Endothelial cell of umbilical vein (primary cell): ENCODE measurements at regions not wholly inside any gene's neighbourhood (a gene's known extent, or its start where the extent isn't known, plus 50 kb on each side); places are given as distances from the start of the nearest gene placed in this dataset.
"Not testable (repeated sequence)": the region's sequence is repeated elsewhere in the genome, so short reads cannot be mapped to it uniquely, and the experiment has no call there.

ENCODE experiments used
- EZH2 ChIP-seq: IDR thresholded peaks from 2 replicates; pipeline ENCODE4 v1.6.1; 2012; ENCODE audit warnings: borderline replicate concordance, low read depth, mild to moderate bottlenecking, moderate library complexity, low read length, inconsistent platforms; ENCODE audit not compliant: severe bottlenecking
- GATA2 ChIP-seq: IDR thresholded peaks from 2 replicates; pipeline ENCODE4 v1.7.0; 2011; ENCODE audit warnings: low read depth, mild to moderate bottlenecking, moderate library complexity, mixed read lengths, low read length; ENCODE audit not compliant: insufficient read length, insufficient read depth
- JUN ChIP-seq: IDR thresholded peaks from 2 replicates; pipeline ENCODE4 v1.6.1; 2011; ENCODE audit warnings: borderline replicate concordance, low read depth; ENCODE audit not compliant: insufficient read length, insufficient read depth
- MAX ChIP-seq: IDR thresholded peaks from 2 replicates; pipeline ENCODE4 v1.6.1; 2011; ENCODE audit not compliant: insufficient read depth, insufficient read length
- POLR2A ChIP-seq: IDR thresholded peaks from 2 replicates; pipeline ENCODE4 v1.6.1; 2012; ENCODE audit warnings: low read depth, mild to moderate bottlenecking, control low read depth, low read length
- POLR2AphosphoS5 ChIP-seq: IDR thresholded peaks from 2 replicates; pipeline ENCODE4 v1.6.1; 2012; ENCODE audit warnings: low read depth, mild to moderate bottlenecking, control low read depth, low read length, moderate library complexity; ENCODE audit not compliant: insufficient read depth
- TF ChIP-seq, protein P1 (sequence below), 2 donors: IDR thresholded peaks; 1 replicate in 1 of 2; 2 replicates in 1 of 2; pipeline ENCODE4 v1.5.1; 2011; ENCODE audit warnings: low read length in 2 of 2, mild to moderate bottlenecking in 2 of 2, moderate library complexity in 2 of 2, control low read depth in 1 of 2, inconsistent platforms in 1 of 2, low read depth in 1 of 2; ENCODE audit not compliant: insufficient read depth in 1 of 2; ENCODE audit errors: extremely low read depth in 1 of 2

DNA sequence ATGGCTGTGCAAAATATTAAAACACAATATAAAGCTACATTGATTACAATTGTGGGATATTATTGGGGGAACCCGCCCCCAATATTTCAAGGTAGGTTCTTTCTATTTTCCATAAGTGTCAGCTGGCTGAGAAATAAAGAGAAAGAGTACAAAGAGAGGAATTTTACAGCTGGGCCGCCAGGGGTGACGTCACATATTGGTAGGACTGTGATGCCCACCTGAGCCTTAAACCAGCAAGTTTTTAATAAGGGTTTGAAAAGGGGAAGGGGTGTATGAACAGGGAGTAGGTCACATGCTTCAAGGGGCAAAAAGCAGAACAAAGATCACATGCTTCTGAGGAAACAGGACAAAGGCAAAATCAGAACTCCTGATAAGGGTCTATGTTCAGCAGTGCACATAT is 219.3 kb upstream of the CNTNAP5 start:
- TF ChIP-seq, protein P1, sequence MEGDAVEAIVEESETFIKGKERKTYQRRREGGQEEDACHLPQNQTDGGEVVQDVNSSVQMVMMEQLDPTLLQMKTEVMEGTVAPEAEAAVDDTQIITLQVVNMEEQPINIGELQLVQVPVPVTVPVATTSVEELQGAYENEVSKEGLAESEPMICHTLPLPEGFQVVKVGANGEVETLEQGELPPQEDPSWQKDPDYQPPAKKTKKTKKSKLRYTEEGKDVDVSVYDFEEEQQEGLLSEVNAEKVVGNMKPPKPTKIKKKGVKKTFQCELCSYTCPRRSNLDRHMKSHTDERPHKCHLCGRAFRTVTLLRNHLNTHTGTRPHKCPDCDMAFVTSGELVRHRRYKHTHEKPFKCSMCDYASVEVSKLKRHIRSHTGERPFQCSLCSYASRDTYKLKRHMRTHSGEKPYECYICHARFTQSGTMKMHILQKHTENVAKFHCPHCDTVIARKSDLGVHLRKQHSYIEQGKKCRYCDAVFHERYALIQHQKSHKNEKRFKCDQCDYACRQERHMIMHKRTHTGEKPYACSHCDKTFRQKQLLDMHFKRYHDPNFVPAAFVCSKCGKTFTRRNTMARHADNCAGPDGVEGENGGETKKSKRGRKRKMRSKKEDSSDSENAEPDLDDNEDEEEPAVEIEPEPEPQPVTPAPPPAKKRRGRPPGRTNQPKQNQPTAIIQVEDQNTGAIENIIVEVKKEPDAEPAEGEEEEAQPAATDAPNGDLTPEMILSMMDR (IDR thresholded peaks at IDR 0.05; ENCODE audit: extremely low read depth in 1 of 2, insufficient read depth in 1 of 2, low read depth in 1 of 2, low read length in 2 of 2), result not testable (repeated sequence)
- TF ChIP-seq MAX, POLR2AphosphoS5, EZH2, POLR2A, GATA2, JUN: not testable (repeated sequence)
